Small intestine (tissue), 7 donors: ENCODE measurements at regions not wholly inside any gene's neighbourhood (a gene's known extent, or its start where the extent isn't known, plus 50 kb on each side); places are given as distances from the start of the nearest gene placed in this dataset.

Experiments
- DNase-seq, 2 donors: peaks; one replicate each; pipeline versions ENCODE4 v3.0.0 to v3.0.0-alpha.2; 2013
- FAIRE-seq: peaks from 2 replicates; lab custom pipeline; 2012; peaks lifted over from hg19 to GRCh38; lab: Jason Lieb, UNC
- H3K27ac ChIP-seq, 3 donors: one replicate each; pipeline ENCODE4 v1.5.1; 2013; ENCODE audit warnings: low read length in 2 of 3, mild to moderate bottlenecking in 2 of 3, control low read depth in 1 of 3, inconsistent platforms in 1 of 3, low read depth in 1 of 3, moderate library complexity in 1 of 3
- H3K27me3 ChIP-seq, 3 donors: one replicate each; pipeline ENCODE4 v1.6.1; 2013; ENCODE audit warnings: low read length in 3 of 3, inconsistent platforms in 1 of 3; ENCODE audit not compliant: control insufficient read depth in 3 of 3, insufficient read depth in 3 of 3
- H3K36me3 ChIP-seq, 3 donors: one replicate each; pipeline ENCODE4 v1.6.1; 2013; ENCODE audit warnings: low read length in 3 of 3, inconsistent platforms in 1 of 3, low read depth in 1 of 3, mild to moderate bottlenecking in 1 of 3, moderate library complexity in 1 of 3; ENCODE audit not compliant: control insufficient read depth in 3 of 3, insufficient read depth in 2 of 3
- H3K4me1 ChIP-seq, 3 donors: one replicate each; pipeline ENCODE4 v1.6.1; 2013; ENCODE audit warnings: low read length in 2 of 3, inconsistent platforms in 1 of 3, low read depth in 1 of 3, mild to moderate bottlenecking in 1 of 3, moderate library complexity in 1 of 3; ENCODE audit not compliant: control insufficient read depth in 3 of 3, insufficient read depth in 2 of 3
- H3K4me3 ChIP-seq, 3 donors: one replicate each; pipeline ENCODE4 v1.5.1; 2013; ENCODE audit warnings: low read length in 3 of 3, control low read depth in 1 of 3, inconsistent platforms in 1 of 3, low read depth in 1 of 3, mild to moderate bottlenecking in 1 of 3, moderate library complexity in 1 of 3
- H3K9me3 ChIP-seq, 2 donors: one replicate each; pipeline ENCODE4 v1.6.1; 2013; ENCODE audit warnings: low read depth in 1 of 2, low read length in 1 of 2; ENCODE audit not compliant: control insufficient read depth in 2 of 2, insufficient read depth in 1 of 2
- WGBS, 3 donors: extraction: QIAGEN DNeasy Blood & Tissue Kit; methylation state at CpG; one replicate each; pipeline ENCODE4 v1.1.7; 2013; 5-methylcytosine and 5-hydroxymethylcytosine counted together
- donor health status: healthy with polysubstance abuse.
- donor health status: control.
- donor health status: control.
- donor health status: Bipolar disorder and iron deficiency.
- donor health status: healthy.

GRCh38 chr17:69822314-69822875, 252.6 kb upstream of the KCNJ16 start:
- DNase-seq: no peak
- H3K4me3 ChIP-seq: no peak overlapping the region
- H3K27me3 ChIP-seq: no peaks in the 10 kb centered on the region
- 61 to 88% (median 77%) methylated on average over 8 of the region's 8 CpGs for WGBS, 3 donors
- no peak overlapping the region for H3K27ac ChIP-seq
- no peak for FAIRE-seq
- H3K9me3 ChIP-seq: peaks cover 0 to 9% of the 10 kb centered on the region in 2 donors
- no peaks in the 10 kb centered on the region for H3K36me3 ChIP-seq
- no peaks in the 10 kb centered on the region for H3K4me1 ChIP-seq

- no peaks in the 10 kb centered on the region for H3K9me3 ChIP-seq
- H3K36me3 ChIP-seq: no peaks in the 10 kb centered on the region
- FAIRE-seq (no peak), DNase-seq (no peak)
- H3K4me3 ChIP-seq: no peak overlapping the region
- H3K27ac ChIP-seq: no peak overlapping the region
- no peaks in the 10 kb centered on the region for H3K4me1 ChIP-seq
- 54 to 69% (median 66%) methylated on average over 6 of the region's 6 CpGs for WGBS, 3 donors
- H3K27me3 ChIP-seq: no peaks in the 10 kb centered on the region
Measured at GRCh38 chr17:69828087-69828486, 246.9 kb upstream of the KCNJ16 start.

- 74 to 83% (median 82%) methylated on average over 2 of the region's 2 CpGs for WGBS, 3 donors
- DNase-seq (no peak), FAIRE-seq (no peak)
- Histone ChIP-seq H3K4me1 (no peaks in the 10 kb centered on the region), H3K27me3 (no peaks in the 10 kb centered on the region), H3K9me3 (peaks cover 0 to 2% of the 10 kb centered on the region in 2 donors), H3K36me3 (no peaks in the 10 kb centered on the region), H3K4me3 (no peak overlapping the region), H3K27ac (no peak overlapping the region)
Measured at GRCh38 chr17:69834494-69834893, 240.5 kb upstream of the KCNJ16 start.

- FAIRE-seq: no peak
- Histone ChIP-seq H3K9me3 (no peaks in the 10 kb centered on the region), H3K27me3 (no peaks in the 10 kb centered on the region), H3K36me3 (no peaks in the 10 kb centered on the region), H3K4me1 (no peaks in the 10 kb centered on the region), H3K27ac (no peak overlapping the region), H3K4me3 (no peak overlapping the region)
- WGBS, 3 donors: 88 to 92% (median 92%) methylated on average over 4 of the region's 4 CpGs
- no peak for DNase-seq
Measured at GRCh38 chr17:69851736-69852135, 223.3 kb upstream of the KCNJ16 start.

- no peaks in the 10 kb centered on the region for H3K27me3 ChIP-seq
- H3K36me3 ChIP-seq: no peaks in the 10 kb centered on the region
- FAIRE-seq (no peak), DNase-seq (no peak)
- no peaks in the 10 kb centered on the region for H3K4me1 ChIP-seq
- H3K4me3 ChIP-seq: no peak overlapping the region
- WGBS, 3 donors: 57 to 74% (median 61%) methylated on average over 4 of the region's 4 CpGs
- no peak overlapping the region for H3K27ac ChIP-seq
- no peaks in the 10 kb centered on the region for H3K9me3 ChIP-seq
Measured at GRCh38 chr17:69853541-69854224, 221.3 kb upstream of the KCNJ16 start.

GRCh38 chr17:69854225-69854780, 220.7 kb upstream of the KCNJ16 start:
- no peak for FAIRE-seq
- Histone ChIP-seq H3K27ac (no peak overlapping the region), H3K27me3 (no peaks in the 10 kb centered on the region), H3K9me3 (no peaks in the 10 kb centered on the region), H3K4me3 (no peak overlapping the region), H3K36me3 (no peaks in the 10 kb centered on the region), H3K4me1 (no peaks in the 10 kb centered on the region)
- no peak for DNase-seq
- WGBS, 3 donors: 44 to 56% (median 51%) methylated on average over 1 of the region's 1 CpG

GRCh38 chr17:69856946-69857345, 218.1 kb upstream of the KCNJ16 start:
- FAIRE-seq: no peak

GRCh38 chr17:69857412-69857835, 217.6 kb upstream of the KCNJ16 start:
- Histone ChIP-seq H3K9me3 (peaks cover 0 to 2% of the 10 kb centered on the region in 2 donors), H3K4me3 (no peak overlapping the region), H3K27ac (no peak overlapping the region), H3K27me3 (no peaks in the 10 kb centered on the region), H3K4me1 (no peaks in the 10 kb centered on the region), H3K36me3 (no peaks in the 10 kb centered on the region)
- DNase-seq (peak in 1 of 2 donors; percentile 13), FAIRE-seq (no peak)

More at GRCh38 chr17:69856946-69857345, 218.1 kb upstream of the KCNJ16 start:
- no peak overlapping the region for H3K27ac ChIP-seq
- H3K9me3 ChIP-seq: peaks cover 0 to 2% of the 10 kb centered on the region in 2 donors
- 40 to 65% (median 42%) methylated on average over 1 of the region's 1 CpG for WGBS, 3 donors
- H3K4me3 ChIP-seq: no peak overlapping the region
- no peak for DNase-seq
- H3K36me3 ChIP-seq: no peaks in the 10 kb centered on the region
- no peaks in the 10 kb centered on the region for H3K4me1 ChIP-seq
- no peaks in the 10 kb centered on the region for H3K27me3 ChIP-seq
